ENCODE measurements at regions not wholly inside any gene's neighbourhood (a gene's known extent, or its start where the extent isn't known, plus 50 kb on each side); places are given as distances from the start of the nearest gene placed in this dataset.
A peak's percentile ranks its signal among the peaks of the same experiment; 100 is the strongest.

DNA sequence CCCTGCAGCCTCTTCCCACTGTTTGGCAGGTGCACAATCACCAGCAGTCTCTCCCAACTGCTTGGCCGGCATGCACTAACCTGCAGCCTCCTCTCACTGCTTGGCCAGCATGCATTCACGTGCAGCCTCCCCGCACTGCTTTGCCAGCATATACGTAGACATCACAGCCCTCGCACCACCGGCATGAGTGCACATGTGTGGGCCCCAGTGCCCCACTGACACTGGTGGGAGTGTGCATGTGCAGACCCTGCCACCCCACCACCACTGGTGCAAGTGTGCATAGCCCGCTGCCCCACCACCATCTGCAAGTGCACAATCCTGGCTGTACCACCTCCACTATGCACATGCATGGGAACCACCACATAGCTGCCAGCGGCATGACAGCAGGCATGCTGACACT lies 127.5 kb upstream of the SOX9 start:
- DNase-seq (ENCODE audit: low read depth in 2 of 2) = no peak

DNA sequence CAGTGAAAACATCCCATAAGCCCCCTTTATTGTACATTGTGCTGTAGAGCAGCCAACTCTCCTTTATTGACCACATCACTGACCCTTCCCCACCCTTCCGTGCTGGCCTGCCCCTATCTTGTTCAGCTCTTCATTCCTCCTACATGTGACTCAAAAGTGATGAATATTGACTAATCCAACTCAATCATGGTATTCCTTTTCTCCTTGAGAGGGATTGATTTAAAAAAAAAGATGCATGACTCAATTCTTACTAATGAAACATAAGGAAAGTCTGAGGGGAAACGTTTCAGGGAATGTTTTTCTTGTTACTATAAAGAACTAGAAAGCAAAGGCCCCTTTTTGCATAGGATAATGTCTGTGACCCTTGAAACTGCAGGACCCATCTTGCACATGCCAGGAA lies 125.2 kb upstream of the SOX9 start:
- DNase-seq (ENCODE audit: low read depth in 2 of 2) = no peak

DNA sequence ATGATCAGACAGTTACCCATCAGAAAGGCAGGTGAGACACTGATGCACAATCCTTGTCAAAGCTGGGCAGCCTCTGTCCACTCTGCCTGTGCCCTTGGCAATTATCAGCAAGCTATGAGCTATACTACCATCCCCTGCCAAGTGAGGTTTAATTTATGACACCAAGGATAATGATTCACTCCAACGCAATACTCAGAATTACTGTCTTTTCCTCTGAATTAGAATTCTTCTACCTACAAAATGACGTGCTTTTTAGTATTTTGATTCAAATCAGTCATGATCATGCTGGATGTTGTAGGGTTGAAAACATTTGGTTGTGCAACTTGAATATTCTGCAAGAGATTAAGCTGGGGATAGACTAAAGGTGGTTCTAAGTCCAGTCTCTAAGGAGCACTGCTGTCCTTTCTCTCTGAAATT lies 116.8 kb upstream of the SOX9 start:
- DNase-seq (ENCODE audit: low read depth in 2 of 2) = no peak

DNA sequence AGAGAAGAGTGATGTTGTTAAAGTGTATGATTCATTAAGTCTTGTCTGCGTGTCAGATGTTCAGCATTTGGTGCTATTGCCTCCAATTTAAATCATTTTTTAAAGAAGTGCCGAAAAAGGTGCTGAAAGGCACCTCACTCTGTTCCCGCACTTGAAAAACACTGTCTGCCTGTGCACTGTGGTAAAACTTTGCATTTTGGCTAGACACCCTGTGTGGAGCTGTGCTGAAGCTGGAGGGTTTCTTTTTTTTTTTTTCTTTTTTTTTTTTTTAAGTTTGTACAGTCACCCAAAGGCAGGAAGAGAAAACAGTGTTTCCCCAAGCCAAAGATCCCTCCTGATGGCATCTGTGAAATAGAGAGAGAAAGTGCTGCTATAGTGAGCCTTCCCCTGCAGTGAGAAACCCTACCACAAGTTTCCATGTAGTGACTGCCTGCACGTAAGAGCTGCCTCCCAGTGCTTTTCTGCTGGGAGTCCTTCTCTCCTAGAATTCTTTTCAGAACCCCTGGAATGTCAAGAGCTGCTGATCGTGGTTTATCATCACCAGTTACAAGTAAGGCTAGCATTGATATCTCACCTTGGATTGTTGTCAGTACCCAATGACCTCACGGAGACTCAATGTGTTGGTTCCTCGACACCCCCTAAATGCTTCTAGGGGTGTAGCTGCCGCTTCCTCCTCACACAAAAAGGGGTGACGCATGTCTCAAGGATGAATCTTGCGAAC lies 116.0 kb upstream of the SOX9 start:
- DNase-seq (ENCODE audit: low read depth in 2 of 2) = no peak

DNA sequence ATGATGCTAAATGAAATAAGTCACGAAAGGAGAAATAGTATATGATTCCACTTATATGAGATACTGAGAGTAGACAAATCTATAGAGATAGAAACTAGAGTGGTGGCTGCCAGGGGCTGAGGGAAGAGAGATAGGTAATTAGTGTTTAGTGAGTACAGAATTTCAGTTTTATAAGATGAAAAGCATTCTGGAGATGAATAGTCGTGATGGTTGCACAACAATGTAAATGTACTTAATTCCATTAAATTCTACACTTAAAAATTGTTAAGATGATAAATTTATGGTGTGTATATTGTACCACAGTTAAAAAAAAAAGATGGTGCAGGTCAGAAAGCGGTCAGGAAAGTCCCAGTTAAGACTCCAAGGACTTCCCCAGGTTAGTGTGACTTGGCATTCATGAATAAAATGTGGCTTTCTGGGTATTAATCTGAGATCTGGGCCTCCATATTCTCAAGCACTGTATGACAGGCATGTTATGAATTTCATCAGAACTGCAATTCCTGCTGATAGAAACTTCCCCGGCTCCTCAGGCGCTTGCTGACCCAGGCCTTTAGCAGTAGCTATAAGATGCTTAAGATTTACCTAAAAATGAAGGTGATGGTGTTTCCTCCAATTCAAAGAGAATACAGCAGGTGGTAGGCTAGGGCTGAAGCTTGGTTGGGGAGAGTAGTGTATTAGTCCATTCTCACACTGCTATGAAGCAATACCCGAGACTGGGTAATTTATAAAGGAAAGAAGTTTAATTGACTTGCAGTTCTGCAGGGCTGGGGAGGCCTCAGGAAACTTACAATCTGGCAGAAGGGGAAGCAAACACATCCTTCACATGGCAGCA lies 115.3 kb upstream of the SOX9 start:
- no peak for DNase-seq (ENCODE audit: low read depth in 2 of 2)

DNA sequence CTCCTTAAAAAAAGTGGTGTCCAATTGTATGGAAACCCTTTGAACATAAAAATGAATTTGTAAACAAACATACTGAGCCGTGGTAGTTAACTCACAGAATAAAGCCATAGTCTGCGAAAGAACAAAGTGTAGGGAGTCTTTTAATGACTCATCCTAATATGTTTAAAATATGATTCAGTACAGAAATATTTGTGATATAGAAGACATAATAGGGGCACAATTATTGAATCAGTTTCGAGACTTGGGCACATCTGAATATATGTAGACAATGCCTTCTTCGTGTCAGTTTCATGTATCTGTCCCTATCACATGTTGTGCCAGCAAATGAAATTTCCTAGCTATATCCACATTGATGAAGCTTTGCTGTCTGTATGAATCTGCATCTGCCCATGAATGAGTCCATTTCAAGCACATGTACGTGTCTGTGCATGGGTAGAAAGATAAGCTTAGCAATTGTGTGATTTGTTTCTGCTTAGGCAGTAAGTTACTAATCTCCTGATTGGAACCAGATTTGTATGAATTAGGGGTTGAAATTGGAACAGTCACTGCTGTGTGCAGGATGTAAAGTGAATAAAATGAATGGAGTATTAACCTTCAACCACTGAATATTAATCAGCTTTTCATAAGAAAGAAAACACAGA lies 112.5 kb upstream of the SOX9 start:
- DNase-seq (ENCODE audit: low read depth in 2 of 2) = no peak

DNA sequence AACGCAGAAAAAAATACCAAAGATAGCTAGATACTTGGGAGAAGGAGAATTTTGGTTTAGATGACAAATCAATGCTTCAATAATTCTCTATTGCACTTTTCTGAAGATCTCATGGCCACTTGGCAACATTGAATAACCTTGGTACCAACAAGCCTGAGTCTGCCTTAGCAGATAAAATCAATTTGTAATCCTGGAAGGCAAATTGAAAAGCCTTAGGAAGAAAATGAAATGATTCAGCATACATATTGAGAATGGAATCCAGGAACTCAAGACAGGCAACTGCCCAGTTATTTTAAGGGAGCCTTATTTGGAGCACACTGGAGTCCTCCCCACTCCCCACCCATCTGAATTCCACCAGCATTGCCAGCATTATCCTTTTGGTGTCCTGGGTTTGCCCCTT lies 109.3 kb upstream of the SOX9 start:
- no peak for DNase-seq (ENCODE audit: low read depth in 2 of 2)

DNA sequence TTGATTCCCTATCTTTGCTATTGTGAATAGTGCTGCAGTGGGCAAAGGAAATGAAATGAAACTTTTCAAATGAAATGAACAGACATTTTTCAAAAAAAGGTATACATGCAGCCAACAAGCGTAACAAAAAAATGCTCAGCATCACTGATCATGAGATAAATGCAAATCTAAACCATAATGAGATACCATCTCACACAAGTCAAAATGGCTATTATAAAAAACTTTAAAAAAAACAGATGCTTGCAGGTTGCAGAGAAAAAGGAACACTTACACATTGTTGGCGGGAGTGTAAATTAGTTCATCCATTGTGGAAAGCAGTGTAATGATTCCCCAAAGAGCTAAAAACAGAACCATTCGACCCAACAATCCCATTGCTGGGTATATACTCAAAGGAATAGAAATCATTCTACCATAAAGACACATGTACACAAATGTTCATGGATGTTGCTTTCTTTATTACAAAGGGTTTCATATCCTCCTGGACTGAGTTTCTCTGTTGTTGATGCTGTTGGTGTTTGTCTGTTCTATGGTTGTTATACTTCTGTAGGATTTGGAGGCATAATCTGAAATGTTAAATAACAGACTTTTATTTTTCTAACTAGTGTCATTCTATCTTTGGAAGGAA lies 99.3 kb upstream of the SOX9 start:
- DNase-seq (ENCODE audit: low read depth in 2 of 2) = no peak

DNA sequence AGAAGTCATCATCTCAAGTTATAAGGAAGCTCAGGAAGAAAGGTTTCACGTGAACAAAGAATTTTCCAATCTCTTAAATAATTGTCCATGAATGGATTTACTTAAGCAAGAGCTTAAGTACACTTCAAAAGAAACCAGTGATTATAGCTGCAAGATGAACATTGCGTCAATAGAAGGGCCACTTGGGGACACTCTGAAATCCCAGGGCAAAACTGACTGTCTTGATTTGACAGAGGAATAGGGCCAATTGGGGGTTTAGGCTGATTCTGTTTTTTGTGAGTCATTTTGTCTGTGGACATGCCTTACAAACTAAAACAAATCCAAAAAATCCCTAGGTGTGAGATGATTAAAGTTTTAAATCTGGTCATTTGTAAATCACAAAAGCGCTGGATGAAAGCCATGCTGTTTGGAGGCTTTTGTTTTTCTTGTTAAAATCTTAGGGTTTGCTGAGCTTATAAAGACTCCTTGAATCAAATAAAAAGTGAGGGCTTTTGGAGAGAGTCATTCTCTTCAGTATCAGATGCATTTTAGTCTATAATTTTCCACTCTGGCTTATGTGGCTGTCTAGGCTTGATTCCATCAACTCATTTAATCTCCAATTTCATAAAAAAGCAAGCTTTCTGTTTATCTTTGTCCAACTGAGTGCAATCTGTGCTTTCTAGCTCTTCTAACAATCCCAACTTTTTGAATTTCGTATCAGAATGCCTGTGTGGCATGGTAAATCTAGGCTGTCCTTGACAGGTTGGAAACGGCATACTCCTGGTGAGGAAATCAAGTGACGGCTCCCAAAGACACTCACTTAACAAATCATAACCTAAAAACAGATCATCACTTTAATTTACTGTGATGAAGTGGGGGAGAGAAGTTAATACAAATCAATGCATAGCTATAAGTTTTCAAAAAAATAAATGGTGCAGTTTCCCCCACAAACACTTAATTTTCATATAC lies 98.2 kb upstream of the SOX9 start:
- DNase-seq (ENCODE audit: low read depth in 2 of 2) = no peak

DNA sequence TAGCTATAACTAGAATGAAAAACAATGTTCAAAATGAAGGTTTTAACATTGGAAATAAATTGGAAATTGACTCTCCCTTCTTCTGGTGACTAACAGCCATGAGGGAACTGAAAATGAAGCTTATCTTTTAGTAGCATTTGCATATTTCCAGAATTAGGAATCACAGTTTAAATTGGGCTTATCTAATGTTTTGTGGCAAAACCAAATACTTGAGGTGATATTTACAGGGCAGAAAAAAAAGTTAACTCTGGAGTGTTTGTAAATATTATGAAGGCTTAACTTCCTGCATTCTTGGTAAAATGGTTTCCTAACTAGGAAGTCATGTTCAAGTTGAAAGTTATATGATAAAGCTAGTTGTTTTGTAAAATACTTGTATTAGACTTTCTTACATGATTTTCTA lies 96.4 kb upstream of the SOX9 start:
- no peak for DNase-seq (ENCODE audit: low read depth in 2 of 2)

DNA sequence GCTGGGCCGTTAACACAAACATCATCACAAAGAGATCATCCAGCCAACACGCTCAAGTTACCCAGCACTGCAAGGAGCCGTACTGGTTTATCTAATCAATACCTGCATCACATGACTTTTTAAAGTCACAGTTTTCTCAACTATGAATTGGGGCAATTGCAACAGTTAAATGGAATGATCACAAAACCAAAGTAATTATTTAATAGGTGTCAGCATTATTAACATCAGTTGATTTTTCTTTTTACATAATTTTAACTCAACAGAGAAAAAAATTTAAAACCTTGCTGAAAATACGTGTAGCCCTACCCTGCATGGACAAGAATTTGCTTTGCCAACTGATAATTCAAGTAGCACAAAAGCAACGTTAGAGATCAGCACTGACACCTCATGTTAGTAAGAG lies 95.7 kb upstream of the SOX9 start:
- DNase-seq (ENCODE audit: low read depth in 2 of 2) = no peak

DNA sequence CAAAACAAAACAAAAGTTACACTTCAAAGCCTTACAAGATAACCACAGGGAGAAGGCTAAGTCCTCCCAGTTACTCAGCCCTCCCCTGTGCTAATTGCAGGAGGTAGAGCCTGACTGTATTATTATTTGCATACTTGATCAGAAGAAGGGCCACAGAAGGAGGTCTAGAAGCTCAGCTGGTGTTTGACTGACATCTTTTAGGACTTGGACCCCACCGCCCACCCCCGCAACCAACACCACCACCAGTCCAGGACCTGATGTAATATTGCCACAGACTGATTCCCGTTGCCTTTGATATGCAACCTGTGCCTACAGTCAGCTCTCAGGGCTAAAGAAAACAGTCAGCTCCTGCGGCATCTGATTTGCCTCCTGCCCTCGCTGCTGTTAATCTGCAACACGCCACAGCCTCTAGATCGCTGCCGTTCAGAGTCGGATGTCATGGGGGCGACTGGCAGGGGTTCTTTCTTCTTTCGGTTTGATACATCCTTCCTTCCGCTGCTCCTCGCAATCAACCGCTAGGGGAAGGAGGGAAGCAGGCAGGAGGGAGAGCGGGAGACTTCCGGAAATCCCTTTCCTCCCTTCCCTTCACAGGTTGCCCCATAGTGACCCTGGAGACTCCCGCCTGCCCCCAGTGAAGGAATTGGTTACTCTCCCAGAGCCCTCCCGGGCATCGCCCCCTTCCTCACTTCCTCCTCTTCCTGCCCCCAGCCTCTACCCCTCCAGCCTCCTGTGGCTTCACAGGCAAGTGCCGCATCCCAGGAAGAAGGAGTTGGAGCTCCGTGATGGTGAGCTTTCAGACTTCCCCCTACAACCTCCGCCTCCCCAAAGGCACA lies 90.5 kb upstream of the SOX9 start:
- DNase-seq (ENCODE audit: low read depth in 2 of 2) = peak in 1 of 2 donors; percentile 3

DNA sequence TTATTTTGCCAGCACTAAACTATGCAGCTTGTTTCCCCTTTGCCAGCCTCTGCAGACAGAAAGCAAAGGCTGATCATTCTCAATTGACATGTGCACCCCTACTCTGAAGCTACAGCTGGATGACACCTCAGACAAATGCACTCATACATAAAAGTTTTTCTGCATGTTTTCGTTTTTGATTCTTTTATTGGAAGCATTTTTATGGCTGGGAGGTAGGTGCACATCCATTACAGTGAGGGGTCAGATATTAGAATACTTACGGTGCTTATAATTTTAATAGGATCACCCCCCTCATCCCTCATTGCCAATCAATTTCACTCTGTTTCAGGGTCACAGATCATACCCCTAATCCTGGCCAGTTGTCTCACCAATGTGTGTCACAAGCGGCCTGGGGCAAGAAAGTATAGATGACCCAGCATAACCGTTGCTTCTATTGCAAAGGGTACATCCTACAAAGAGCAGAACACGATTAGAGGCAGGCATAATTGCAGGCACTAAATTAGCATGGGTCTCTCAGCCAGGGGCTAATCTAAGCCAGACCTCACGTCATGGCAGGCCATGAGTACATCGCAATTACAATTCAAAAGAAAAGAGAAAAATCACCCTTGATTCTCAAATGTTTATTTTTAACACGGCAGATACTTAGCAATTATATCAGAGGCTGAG lies 89.5 kb upstream of the SOX9 start:
- DNase-seq (ENCODE audit: low read depth in 2 of 2) = no peak

DNA sequence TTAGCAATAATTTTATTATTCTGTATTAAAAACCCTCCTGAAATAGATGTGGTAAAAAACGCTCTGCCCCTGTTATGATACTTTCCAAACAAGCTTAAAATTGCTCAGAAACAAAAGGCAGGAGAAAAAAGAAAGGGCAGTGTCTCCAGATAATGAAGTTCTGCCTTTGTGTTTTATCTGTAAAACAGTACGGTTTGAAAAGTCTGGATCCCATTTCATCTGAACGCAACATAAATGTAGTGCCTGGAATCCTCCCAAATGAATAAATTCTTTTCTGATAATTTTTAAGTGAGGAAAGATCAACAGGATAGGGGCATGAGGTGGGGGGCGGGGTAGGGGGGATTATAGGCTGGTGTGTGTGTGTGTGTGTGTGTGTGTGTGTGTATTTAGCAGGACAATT lies 87.5 kb upstream of the SOX9 start:
- no peak for DNase-seq (ENCODE audit: low read depth in 2 of 2)

DNA sequence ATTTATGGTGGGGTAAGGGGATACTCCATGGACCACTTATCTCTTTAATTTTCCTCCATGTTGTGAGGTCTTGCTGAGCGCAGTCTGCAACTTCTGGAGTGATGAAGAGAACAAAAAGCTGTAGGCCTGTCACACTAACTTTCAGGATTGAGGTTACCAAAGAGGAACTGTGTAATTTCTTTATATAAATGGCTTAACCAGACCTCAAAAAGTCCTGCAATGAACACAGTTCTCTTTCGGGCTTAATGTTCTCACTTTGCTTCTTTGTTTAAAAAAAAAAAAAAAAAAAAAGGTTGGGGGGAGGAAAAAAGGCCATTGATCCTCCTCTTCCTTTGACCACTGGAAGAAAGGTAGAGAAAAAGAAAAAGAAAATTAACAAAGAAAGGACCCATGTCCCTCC lies 86.8 kb upstream of the SOX9 start:
- DNase-seq (ENCODE audit: low read depth in 2 of 2) = no peak

DNA sequence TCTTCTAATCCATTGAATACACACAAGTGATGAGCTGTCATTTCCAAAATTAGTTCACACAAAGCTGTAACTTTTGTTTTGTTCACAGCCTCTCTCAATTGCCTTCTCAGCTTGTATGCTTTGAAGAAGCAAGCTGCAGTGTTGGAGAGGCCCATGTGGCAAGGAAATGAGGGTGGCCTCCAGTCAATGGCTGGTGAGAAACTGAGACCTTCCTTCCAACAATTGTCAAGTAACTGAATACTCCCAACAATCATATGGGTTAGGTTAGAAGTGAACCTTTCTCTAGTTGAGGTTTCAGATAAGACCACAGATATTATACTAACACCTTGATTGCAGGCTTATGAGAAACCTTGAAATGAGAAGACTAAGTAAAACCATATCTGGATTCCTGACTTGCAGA lies 82.4 kb upstream of the SOX9 start:
- DNase-seq (ENCODE audit: low read depth in 2 of 2) = no peak

DNA sequence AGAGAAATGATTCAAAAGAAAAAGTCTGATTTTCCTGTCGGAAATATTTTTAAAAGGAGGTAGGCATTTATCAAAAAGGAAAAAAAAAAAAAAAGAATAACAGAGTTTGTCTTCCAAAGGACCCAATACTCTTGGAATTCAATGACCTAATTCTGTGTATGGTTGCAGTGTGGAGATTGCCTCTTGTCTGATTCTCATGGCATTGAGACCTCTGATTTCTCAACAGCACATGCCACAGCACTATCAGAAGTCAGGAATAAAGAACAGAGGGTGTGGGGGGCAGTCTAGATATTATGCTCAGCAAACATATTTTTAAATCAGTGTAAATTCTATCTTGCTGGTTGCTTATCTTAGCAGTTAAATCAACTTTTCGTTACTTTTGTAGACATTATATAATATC lies 81.3 kb upstream of the SOX9 start:
- no peak for DNase-seq (ENCODE audit: low read depth in 2 of 2)

DNA sequence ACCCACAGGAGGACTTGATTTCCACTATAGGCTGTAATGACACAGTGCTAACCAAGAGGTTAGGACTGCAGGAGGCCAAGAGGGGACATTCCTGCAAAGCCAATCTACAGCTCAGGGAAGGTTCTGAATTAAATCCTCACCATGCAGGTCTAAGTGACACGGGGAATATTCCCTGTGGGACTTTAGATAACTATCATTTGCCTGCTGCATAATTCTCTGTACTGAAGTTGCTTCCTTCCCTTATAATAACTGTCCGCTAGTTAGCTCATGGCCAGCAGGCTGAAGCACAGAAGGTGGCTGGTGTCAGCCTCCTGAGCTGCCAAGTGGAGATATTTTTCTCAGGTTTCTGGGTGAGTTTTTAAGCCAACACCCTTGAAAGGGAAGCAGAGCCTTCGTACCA lies 74.6 kb upstream of the SOX9 start:
- no peak for DNase-seq (ENCODE audit: low read depth in 2 of 2)

DNA sequence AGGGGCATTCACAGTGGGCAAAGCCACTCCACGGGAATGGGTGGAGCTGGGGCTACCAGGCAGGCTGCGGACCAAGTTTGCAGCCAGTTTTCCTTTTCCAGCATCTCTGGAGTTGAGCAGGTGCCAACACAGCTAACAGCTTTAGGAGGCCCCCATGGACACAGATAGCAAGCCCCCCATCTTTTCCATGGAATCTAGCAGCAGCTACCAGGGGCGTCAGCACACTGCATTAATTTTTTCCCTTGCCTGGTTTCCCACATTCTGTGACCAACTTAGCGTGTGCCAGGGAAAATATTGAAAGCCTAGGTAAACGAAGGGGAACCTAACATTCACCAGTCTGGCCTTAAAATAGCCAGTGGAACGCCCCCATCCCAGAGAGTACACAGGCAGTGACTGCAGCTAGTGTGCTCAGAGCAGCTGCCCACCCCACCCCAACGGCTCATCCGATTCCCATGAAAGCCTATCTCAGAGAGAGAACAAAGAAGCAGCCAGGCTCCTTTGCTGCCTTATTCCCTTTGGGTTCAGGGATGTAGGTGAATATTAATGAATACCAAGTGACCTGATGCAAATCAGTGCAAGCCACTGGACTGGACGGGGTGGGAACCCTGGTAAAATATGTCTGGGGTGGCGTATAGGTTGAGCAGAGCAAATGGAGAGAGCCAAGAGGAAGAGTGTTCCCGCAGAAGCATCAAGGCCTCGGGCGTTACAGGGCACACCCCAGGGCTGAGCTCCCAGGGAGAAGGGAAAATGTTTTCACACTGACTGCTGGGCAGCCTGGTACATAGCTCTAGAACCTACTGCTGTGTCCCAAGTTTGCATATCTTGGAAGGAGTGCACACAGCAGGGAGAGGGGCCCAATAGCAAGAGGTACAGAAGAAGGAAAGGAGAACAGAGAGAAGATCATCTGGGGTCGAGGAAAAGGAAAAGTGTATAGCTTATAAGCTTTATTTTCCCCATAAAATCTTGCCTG lies 73.9 kb upstream of the SOX9 start:
- no peak for DNase-seq (ENCODE audit: low read depth in 2 of 2)

Data from stimulated activated CD8-positive, alpha-beta memory T cell treated with anti-CD3 and anti-CD28 coated beads, Interleukin-15, amount 100 ng/mL, for 48 hours (primary cell).